ENCODE measurements at regions not wholly inside any gene's neighbourhood (a gene's known extent, or its start where the extent isn't known, plus 50 kb on each side); places are given as distances from the start of the nearest gene placed in this dataset.
A peak's percentile ranks its signal among the peaks of the same experiment; 100 is the strongest.

DNA sequence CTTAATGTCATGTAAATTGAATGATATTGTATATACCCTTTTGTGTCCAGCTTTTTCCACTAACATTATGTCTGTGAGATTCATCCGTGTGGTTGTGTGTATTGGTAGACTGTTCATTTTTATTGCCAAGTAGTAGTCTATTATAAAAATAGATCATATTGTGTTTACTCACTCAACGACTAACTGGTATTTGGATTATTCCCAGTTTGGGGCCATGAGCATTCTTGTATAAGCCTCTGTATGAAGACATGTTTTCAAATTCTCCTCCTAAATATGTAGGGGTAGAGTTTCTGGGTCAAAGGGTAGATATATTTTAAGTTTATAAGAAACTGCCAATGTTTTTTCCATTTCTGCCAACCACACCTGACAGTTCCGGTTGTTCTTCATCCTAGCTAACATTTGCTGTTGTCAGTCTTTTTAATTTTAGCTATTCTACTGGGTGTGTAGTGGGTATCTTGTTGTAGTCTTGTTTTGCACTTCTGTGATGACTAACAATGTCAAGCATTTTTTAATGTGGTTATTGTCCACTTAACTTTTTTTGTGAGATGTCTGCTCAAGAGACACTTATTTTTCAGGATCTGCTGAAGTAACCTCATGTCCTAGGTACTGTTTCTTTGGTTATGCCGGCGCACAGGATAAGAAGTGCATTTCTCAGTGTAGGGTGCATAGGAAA is 93.2 kb downstream of the DACT1 start:
- H3K36me3 ChIP-seq (ENCODE audit: control insufficient read depth, insufficient read depth, low read length, severe bottlenecking), result no peaks in the 10 kb centered on the region
- H3K4me3 ChIP-seq (ENCODE audit: low read length), result peak overlapping the region; percentile 19
- no peaks in the 10 kb centered on the region for H3K9me3 ChIP-seq (ENCODE audit: control insufficient read depth, low read length)
- no peak for DNase-seq (ENCODE audit: low read depth)
- no peak overlapping the region for H3K9ac ChIP-seq (ENCODE audit: low read length)
- peaks cover 20% of the 10 kb centered on the region for H3K4me1 ChIP-seq (ENCODE audit: control insufficient read depth, insufficient read depth, low read length)
- H3K27me3 ChIP-seq (replicated peaks; ENCODE audit: control insufficient read depth, insufficient read depth, low read length), result peaks cover 4% of the 10 kb centered on the region

DNA sequence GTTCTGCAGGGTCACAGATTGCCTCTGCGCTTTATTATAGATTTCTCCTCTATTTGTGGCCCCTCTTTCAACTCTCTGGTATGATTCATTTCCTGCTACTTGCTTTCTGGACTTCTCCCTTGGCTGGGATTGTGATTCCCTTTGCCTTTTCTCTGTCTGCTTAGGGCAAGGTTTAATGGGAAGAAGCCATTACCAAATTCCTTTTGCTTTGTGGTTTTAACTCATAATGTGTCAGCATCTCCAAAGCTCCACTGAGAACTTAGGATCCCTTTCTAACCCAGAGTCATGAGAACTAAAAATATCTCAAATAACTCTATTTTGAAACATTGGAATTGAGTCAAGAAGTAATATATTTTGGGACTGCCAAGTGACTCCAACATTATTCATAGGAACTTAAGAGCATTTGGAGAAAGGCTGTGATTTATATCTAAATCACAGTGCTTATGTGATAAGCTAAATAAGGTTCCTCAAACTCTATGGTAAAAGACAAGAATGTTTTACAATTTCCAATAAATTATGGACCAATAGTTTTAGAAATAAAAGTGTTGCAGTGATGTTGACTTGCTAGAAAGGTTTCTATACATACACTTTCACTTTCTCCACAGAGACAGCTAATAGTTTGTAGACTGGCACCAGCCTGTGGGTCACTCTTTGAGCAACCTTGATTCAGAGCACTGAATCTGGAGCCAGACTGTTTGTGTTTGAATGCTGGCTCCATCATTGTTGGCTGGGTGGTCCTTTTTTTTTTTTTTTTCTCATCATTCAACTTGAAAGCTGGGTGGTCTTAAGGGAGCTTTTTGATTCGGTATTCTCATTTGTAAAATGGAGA is 93.9 kb downstream of the DACT1 start:
- Histone ChIP-seq H3K9ac (ENCODE audit: low read length) (no peak overlapping the region), H3K4me1 (ENCODE audit: control insufficient read depth, insufficient read depth, low read length) (peaks cover 20% of the 10 kb centered on the region), H3K9me3 (ENCODE audit: control insufficient read depth, low read length) (no peaks in the 10 kb centered on the region), H3K4me3 (ENCODE audit: low read length) (peak overlapping the region; percentile 23), H3K27me3 (replicated peaks; ENCODE audit: control insufficient read depth, insufficient read depth, low read length) (peaks cover 4% of the 10 kb centered on the region), H3K36me3 (ENCODE audit: control insufficient read depth, insufficient read depth, low read length, severe bottlenecking) (no peaks in the 10 kb centered on the region)
- DNase-seq (ENCODE audit: low read depth), result peak; percentile 89

DNA sequence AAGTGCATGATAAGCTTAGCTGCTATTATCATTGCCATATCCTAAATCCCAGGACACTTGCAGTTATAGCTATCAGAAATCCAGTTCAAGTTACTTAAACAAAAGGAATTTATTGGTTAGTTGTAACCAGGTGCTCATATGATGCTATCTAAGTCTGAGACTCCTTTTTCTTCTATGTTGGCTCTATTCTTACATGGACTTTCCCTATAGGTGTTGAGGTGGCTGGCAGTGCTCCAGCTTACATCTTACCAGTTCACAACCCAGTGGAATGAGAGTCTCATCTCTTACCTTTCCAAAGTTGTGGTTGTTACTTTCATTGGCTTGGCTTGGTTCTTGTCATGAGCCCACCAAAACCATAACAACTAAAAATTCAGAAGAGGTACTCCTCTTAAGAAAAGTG is 94.6 kb downstream of the DACT1 start:
- Histone ChIP-seq H3K9ac (ENCODE audit: low read length) (no peak overlapping the region), H3K4me1 (ENCODE audit: control insufficient read depth, insufficient read depth, low read length) (peaks cover 20% of the 10 kb centered on the region), H3K27me3 (replicated peaks; ENCODE audit: control insufficient read depth, insufficient read depth, low read length) (peaks cover 4% of the 10 kb centered on the region), H3K4me3 (ENCODE audit: low read length) (no peak overlapping the region), H3K9me3 (ENCODE audit: control insufficient read depth, low read length) (no peaks in the 10 kb centered on the region), H3K36me3 (ENCODE audit: control insufficient read depth, insufficient read depth, low read length, severe bottlenecking) (no peaks in the 10 kb centered on the region)
- DNase-seq (ENCODE audit: low read depth), result no peak

DNA sequence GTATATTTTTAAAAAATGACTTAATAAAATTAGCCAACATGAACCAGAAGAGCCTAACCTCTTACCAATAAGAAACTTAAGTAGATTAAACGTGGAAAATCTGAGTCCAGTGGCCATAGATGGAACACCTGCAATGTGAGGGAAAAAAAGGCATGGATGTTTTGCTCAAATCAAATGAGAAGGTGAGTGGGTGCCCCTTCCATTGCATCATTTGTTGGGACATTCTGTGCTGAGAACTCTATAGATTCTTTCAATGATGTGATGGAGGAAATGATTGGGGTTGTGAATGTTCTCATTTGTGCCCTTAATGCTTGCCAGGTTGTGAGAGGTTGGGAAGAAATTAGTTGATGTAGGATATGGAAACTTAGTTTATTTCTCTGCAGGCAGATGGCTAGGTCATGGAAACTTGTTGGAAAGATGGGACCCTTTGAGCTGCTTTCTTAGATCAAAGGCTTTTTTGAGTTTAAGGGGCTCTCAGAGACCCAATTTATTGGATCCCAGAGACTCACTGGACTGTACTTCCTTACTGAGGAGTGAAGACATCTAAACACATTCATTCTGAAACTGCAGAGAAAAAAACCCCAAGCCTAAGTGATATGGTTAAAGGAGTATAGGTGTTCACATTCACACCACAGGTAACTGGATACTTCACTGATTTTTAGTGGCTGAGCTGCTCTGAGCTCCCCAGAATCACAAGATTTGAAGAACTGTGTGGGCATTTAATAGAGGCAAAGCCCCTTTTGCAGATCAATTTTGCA is 95.9 kb downstream of the DACT1 start:
- H3K4me3 ChIP-seq (ENCODE audit: low read length), result no peak overlapping the region
- DNase-seq (ENCODE audit: low read depth), result no peak
- H3K9me3 ChIP-seq (ENCODE audit: control insufficient read depth, low read length), result no peaks in the 10 kb centered on the region
- no peaks in the 10 kb centered on the region for H3K36me3 ChIP-seq (ENCODE audit: control insufficient read depth, insufficient read depth, low read length, severe bottlenecking)
- peaks cover 29% of the 10 kb centered on the region for H3K4me1 ChIP-seq (ENCODE audit: control insufficient read depth, insufficient read depth, low read length)
- H3K27me3 ChIP-seq (replicated peaks; ENCODE audit: control insufficient read depth, insufficient read depth, low read length), result peaks cover 4% of the 10 kb centered on the region
- no peak overlapping the region for H3K9ac ChIP-seq (ENCODE audit: low read length)

DNA sequence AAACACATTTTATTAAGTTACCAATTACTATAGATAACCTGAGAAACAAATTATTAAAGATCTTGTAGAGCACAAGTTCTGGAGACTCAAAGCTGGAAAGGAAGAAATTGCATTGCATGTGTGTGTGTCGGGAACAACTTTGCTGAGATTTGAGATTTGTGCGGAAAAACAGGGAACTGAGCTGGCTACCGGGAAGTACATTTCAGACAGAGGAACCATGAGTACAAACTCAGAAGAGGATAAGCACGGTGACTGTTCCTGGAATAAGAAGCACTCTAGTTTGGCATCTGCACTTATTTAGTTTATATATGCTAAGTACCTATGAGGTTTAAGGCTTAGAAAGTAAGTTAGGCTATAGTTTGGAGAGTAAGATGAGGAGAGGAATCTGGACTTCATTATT is 97.8 kb downstream of the DACT1 start:
- Histone ChIP-seq H3K27me3 (replicated peaks; ENCODE audit: control insufficient read depth, insufficient read depth, low read length) (peaks cover 4% of the 10 kb centered on the region), H3K36me3 (ENCODE audit: control insufficient read depth, insufficient read depth, low read length, severe bottlenecking) (no peaks in the 10 kb centered on the region), H3K9ac (ENCODE audit: low read length) (no peak overlapping the region), H3K4me3 (ENCODE audit: low read length) (no peak overlapping the region), H3K9me3 (ENCODE audit: control insufficient read depth, low read length) (no peaks in the 10 kb centered on the region), H3K4me1 (ENCODE audit: control insufficient read depth, insufficient read depth, low read length) (peaks cover 30% of the 10 kb centered on the region)
- DNase-seq (ENCODE audit: low read depth), result no peak

DNA sequence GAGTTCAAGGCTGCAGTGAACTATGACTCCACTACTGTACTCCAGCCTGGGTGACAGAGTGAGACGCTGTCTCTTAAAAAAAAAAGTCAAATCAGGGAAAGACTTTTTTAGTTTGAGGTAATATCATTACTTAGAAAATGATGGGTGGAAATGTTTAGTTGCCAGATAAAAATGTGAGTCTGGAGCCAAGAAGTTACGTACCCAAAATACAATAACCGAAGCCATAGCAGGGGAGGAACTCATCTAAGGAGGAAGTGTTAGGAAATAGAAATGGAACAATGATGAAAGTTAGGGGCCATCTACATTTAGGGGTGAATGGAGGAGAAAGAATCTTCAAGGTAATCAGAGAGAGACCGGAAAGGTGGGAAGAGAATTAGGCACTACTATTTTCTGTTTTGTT is 98.8 kb downstream of the DACT1 start:
- Histone ChIP-seq H3K27me3 (replicated peaks; ENCODE audit: control insufficient read depth, insufficient read depth, low read length) (peaks cover 4% of the 10 kb centered on the region), H3K4me3 (ENCODE audit: low read length) (no peak overlapping the region), H3K9ac (ENCODE audit: low read length) (no peak overlapping the region), H3K4me1 (ENCODE audit: control insufficient read depth, insufficient read depth, low read length) (peaks cover 22% of the 10 kb centered on the region), H3K9me3 (ENCODE audit: control insufficient read depth, low read length) (no peaks in the 10 kb centered on the region), H3K36me3 (ENCODE audit: control insufficient read depth, insufficient read depth, low read length, severe bottlenecking) (no peaks in the 10 kb centered on the region)
- no peak for DNase-seq (ENCODE audit: low read depth)

DNA sequence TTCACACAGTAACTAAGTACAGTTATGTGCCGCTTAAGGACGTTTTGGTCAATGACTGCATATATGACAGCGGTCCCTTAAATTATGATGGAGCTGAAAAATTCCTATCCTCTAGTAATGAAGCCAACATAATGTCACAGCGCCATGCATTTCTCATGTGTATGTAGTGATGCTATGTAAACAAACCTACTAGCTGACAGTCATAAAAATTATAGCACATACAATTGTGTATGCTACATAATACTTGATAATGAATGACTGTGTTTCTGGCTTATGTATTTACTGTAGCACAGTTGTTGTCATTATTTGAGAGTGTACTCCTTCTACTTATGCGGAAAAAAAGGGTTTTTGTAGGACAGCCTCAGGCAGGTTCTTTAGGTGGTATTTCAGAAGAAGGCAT is 99.7 kb downstream of the DACT1 start:
- no peak overlapping the region for H3K9ac ChIP-seq (ENCODE audit: low read length)
- peaks cover 14% of the 10 kb centered on the region for H3K4me1 ChIP-seq (ENCODE audit: control insufficient read depth, insufficient read depth, low read length)
- DNase-seq (ENCODE audit: low read depth), result no peak
- H3K4me3 ChIP-seq (ENCODE audit: low read length), result no peak overlapping the region
- H3K27me3 ChIP-seq (replicated peaks; ENCODE audit: control insufficient read depth, insufficient read depth, low read length), result peaks cover 4% of the 10 kb centered on the region
- no peaks in the 10 kb centered on the region for H3K36me3 ChIP-seq (ENCODE audit: control insufficient read depth, insufficient read depth, low read length, severe bottlenecking)
- no peaks in the 10 kb centered on the region for H3K9me3 ChIP-seq (ENCODE audit: control insufficient read depth, low read length)

DNA sequence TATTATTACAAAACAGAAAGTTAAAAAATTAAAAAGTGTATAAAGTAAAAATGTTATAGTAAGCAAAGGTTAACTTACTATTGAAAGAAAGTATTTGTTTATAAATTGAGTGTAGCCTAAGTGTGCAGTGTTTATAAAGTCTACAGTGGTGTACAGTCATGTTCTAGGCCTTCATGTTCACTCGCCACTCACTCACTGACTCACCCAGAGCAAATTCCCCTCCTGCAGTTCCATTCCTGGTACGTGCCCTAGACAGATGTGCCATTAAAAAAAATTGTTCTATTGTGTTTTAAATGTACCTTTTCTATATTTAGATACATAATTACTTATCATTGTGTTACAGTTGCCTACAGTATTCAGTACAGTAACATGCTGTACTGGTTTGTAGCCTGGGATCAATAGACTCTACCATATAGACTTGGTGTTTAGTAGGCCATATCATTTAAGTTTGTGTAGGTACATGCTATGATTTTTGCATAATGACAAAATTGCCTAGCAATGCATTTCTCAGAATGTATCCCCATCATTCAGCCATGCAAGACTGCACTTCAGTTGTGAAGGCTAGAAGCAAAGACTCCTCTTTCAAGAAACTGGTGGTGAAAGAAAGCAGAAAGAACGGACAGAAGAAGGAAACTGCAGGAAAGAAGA is 100.6 kb downstream of the DACT1 start:
- peak; percentile 81 for DNase-seq (ENCODE audit: low read depth)
- no peaks in the 10 kb centered on the region for H3K9me3 ChIP-seq (ENCODE audit: control insufficient read depth, low read length)
- peaks cover 4% of the 10 kb centered on the region for H3K27me3 ChIP-seq (replicated peaks; ENCODE audit: control insufficient read depth, insufficient read depth, low read length)
- no peak overlapping the region for H3K4me3 ChIP-seq (ENCODE audit: low read length)
- H3K36me3 ChIP-seq (ENCODE audit: control insufficient read depth, insufficient read depth, low read length, severe bottlenecking), result no peaks in the 10 kb centered on the region
- no peak overlapping the region for H3K9ac ChIP-seq (ENCODE audit: low read length)
- peaks cover 14% of the 10 kb centered on the region for H3K4me1 ChIP-seq (ENCODE audit: control insufficient read depth, insufficient read depth, low read length)

DNA sequence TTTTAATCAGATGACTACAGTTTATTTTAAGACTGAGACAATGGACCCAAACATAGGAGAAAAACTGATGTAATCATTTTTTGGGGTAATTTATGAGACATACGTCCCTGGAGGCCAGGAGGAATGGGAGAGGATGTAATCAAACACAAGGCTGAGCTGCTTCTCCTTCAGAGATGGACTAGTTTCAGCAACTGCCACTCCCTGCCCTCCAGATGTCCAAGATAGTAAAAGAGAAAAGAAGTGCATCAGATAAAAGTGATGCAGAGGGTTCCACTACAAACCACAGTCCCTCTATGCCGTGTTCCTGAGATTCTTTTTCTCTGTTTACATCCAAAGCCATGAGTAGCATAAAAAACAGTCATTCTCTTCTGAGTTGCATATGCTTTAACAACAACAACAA is 101.1 kb downstream of the DACT1 start:
- Histone ChIP-seq H3K9me3 (ENCODE audit: control insufficient read depth, low read length) (no peaks in the 10 kb centered on the region), H3K36me3 (ENCODE audit: control insufficient read depth, insufficient read depth, low read length, severe bottlenecking) (no peaks in the 10 kb centered on the region), H3K27me3 (replicated peaks; ENCODE audit: control insufficient read depth, insufficient read depth, low read length) (peaks cover 4% of the 10 kb centered on the region), H3K4me3 (ENCODE audit: low read length) (no peak overlapping the region), H3K9ac (ENCODE audit: low read length) (no peak overlapping the region), H3K4me1 (ENCODE audit: control insufficient read depth, insufficient read depth, low read length) (peaks cover 14% of the 10 kb centered on the region)
- no peak for DNase-seq (ENCODE audit: low read depth)

DNA sequence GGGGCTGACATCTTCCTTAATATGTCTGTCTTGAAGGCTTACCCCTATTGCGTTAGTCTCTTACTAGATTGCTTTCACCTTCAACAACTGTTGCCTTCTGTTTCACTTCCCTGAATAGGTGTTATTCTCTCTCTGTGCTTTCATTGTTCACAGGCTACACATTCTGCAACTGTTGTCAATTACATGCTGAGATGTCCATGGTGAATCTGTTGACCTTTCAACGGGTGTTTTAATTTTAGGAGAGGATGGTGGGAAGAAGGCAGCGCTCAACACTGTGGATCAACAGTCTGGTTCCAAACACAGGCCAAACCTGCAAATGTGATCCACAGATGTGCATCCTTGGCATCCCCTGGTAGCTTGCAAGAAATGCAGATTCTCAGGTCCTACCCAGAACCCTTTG is 101.9 kb downstream of the DACT1 start:
- Histone ChIP-seq H3K9ac (ENCODE audit: low read length) (no peak overlapping the region), H3K4me1 (ENCODE audit: control insufficient read depth, insufficient read depth, low read length) (peaks cover 14% of the 10 kb centered on the region), H3K36me3 (ENCODE audit: control insufficient read depth, insufficient read depth, low read length, severe bottlenecking) (no peaks in the 10 kb centered on the region), H3K4me3 (ENCODE audit: low read length) (no peak overlapping the region), H3K27me3 (replicated peaks; ENCODE audit: control insufficient read depth, insufficient read depth, low read length) (peaks cover 4% of the 10 kb centered on the region), H3K9me3 (ENCODE audit: control insufficient read depth, low read length) (no peaks in the 10 kb centered on the region)
- DNase-seq (ENCODE audit: low read depth), result no peak

All from adipocyte (in vitro differentiated cells).